GM13977 (cell line): ENCODE measurements at regions not wholly inside any gene's neighbourhood (a gene's known extent, or its start where the extent isn't known, plus 50 kb on each side); places are given as distances from the start of the nearest gene placed in this dataset.

Source experiments
- DNase-seq: peaks from one replicate; pipeline ENCODE4 v3.0.0; 2012; ENCODE audit warnings: low spot score
- CTCF ChIP-seq: IDR thresholded peaks from 2 replicates; pipeline ENCODE4 v1.5.1; 2012; ENCODE audit warnings: mild to moderate bottlenecking, control low read depth; ENCODE audit not compliant: insufficient read depth; ENCODE audit errors: extremely low read depth, missing control alignments
- in situ Hi-C: fragments of 300-500 bp; cut with MboI; formaldehyde crosslinking; loops from one replicate; pipeline ENCODE4 v1.12.0; 2022; ENCODE audit warnings: low sequenced_read_pairs, low pct_unique_long_range_greater_than_20kb, mixed read lengths, inconsistent platforms; ENCODE audit not compliant: unreplicated experiment

- no peak for TF ChIP-seq CTCF
- DNase-seq: no peak
- in situ Hi-C loops: no loop called here
Measured at GRCh38 chr1:166701603-166702100, 137.6 kb upstream of the POGK start.

- no peak for TF ChIP-seq CTCF
- in situ Hi-C loops: no loop called here
- DNase-seq: no peak
Measured at GRCh38 chr1:166703141-166703540, 136.1 kb upstream of the POGK start.

GRCh38 chr1:166703726-166704462 is 135.4 kb upstream of the POGK start:
- in situ Hi-C loops: no loop called here
- no peak for TF ChIP-seq CTCF
- no peak for DNase-seq

GRCh38 chr1:166705376-166706289 is 133.6 kb upstream of the POGK start:
- no peak for DNase-seq
- in situ Hi-C loops: no loop called here
- TF ChIP-seq CTCF: no peak

GRCh38 chr1:166716620-166717019 is 122.7 kb upstream of the POGK start:
- in situ Hi-C loops: no loop called here
- no peak for DNase-seq
- no peak for TF ChIP-seq CTCF

GRCh38 chr1:166721145-166721544 is 118.1 kb upstream of the POGK start:
- no peak for DNase-seq
- TF ChIP-seq CTCF: no peak
- in situ Hi-C loops: no loop called here
